Sigmoid colon (tissue), 4 donors: ENCODE measurements at regions not wholly inside any gene's neighbourhood (a gene's known extent, or its start where the extent isn't known, plus 50 kb on each side); places are given as distances from the start of the nearest gene placed in this dataset.

ENCODE experiments used
- EP300 ChIP-seq, 4 donors: sonication (generic); formaldehyde crosslinking; IDR thresholded peaks; one replicate each; pipeline ENCODE4 v1.6.1; 2017; ENCODE audit warnings: antibody characterized with exemption in 4 of 4
- POLR2A ChIP-seq, 2 donors: fragments of 450-650 bp; IDR thresholded peaks; one replicate each; pipeline ENCODE4 v1.6.1; 2016; ENCODE audit warnings: antibody characterized with exemption in 2 of 2, mild to moderate bottlenecking in 2 of 2, moderate library complexity in 2 of 2
- POLR2AphosphoS5 ChIP-seq, 4 donors: sonication (generic); formaldehyde crosslinking; IDR thresholded peaks; one replicate each; pipeline ENCODE4 v1.6.1; 2017; ENCODE audit warnings: antibody characterized with exemption in 4 of 4
- TF ChIP-seq, protein P1 (sequence below), 4 experiments: fragments of 450-650 bp in 3 of 4; fragments of 200-600 bp in 1 of 4; IDR thresholded peaks; one replicate each; pipeline ENCODE4 v1.5.1; 2016 to 2019; ENCODE audit warnings: antibody characterized with exemption in 4 of 4, mild to moderate bottlenecking in 3 of 4, moderate library complexity in 2 of 4

- no peak for TF ChIP-seq POLR2AphosphoS5 (IDR thresholded peaks at IDR 0.05)
- TF ChIP-seq, protein P1, sequence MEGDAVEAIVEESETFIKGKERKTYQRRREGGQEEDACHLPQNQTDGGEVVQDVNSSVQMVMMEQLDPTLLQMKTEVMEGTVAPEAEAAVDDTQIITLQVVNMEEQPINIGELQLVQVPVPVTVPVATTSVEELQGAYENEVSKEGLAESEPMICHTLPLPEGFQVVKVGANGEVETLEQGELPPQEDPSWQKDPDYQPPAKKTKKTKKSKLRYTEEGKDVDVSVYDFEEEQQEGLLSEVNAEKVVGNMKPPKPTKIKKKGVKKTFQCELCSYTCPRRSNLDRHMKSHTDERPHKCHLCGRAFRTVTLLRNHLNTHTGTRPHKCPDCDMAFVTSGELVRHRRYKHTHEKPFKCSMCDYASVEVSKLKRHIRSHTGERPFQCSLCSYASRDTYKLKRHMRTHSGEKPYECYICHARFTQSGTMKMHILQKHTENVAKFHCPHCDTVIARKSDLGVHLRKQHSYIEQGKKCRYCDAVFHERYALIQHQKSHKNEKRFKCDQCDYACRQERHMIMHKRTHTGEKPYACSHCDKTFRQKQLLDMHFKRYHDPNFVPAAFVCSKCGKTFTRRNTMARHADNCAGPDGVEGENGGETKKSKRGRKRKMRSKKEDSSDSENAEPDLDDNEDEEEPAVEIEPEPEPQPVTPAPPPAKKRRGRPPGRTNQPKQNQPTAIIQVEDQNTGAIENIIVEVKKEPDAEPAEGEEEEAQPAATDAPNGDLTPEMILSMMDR (IDR thresholded peaks at IDR 0.05) = no peak
- TF ChIP-seq POLR2A (IDR thresholded peaks at IDR 0.05) = no peak
- no peak for TF ChIP-seq EP300 (IDR thresholded peaks at IDR 0.05)
Measured at GRCh38 chr15:39393575-39394335, 187.1 kb upstream of the THBS1 start.
